Ectodermal cell (in vitro differentiated cells): ENCODE measurements at regions not wholly inside any gene's neighbourhood (a gene's known extent, or its start where the extent isn't known, plus 50 kb on each side); places are given as distances from the start of the nearest gene placed in this dataset.

Source experiments
- H3K27ac ChIP-seq: 2 replicates; pipeline ENCODE4 v1.7.0; 2013; ENCODE audit warnings: mild to moderate bottlenecking, low read depth, low read length; ENCODE audit not compliant: insufficient read depth, poor library complexity, severe bottlenecking
- H3K27me3 ChIP-seq: 2 replicates; pipeline ENCODE4 v1.7.0; 2013; ENCODE audit warnings: mild to moderate bottlenecking, low read length; ENCODE audit not compliant: insufficient read depth, control insufficient read depth, poor library complexity, severe bottlenecking
- H3K36me3 ChIP-seq: one replicate; pipeline ENCODE4 v1.7.0; 2013; ENCODE audit warnings: low read length; ENCODE audit not compliant: control insufficient read depth, insufficient read depth
- H3K4me1 ChIP-seq: one replicate; pipeline ENCODE4 v1.7.0; 2013; ENCODE audit warnings: low read length; ENCODE audit not compliant: control insufficient read depth, insufficient read depth
- H3K4me3 ChIP-seq: 2 replicates; pipeline ENCODE4 v1.7.0; 2013; ENCODE audit warnings: low read depth, low read length, control low read depth; ENCODE audit not compliant: insufficient read depth
- H3K9me3 ChIP-seq: 2 replicates; pipeline ENCODE4 v1.7.0; 2013; ENCODE audit warnings: mild to moderate bottlenecking, low read length, moderate library complexity; ENCODE audit not compliant: control insufficient read depth
- WGBS, 2 experiments: methylation state at CpG; one replicate each; pipeline ENCODE4 v1.1.7; 2013; ENCODE audit warnings: missing lambda C conversion rate in 2 of 2; 5-methylcytosine and 5-hydroxymethylcytosine counted together

- Histone ChIP-seq H3K9me3 (no peaks in the 10 kb centered on the region), H3K27ac (no peak overlapping the region), H3K27me3 (no peaks in the 10 kb centered on the region), H3K36me3 (no peaks in the 10 kb centered on the region), H3K4me1 (no peaks in the 10 kb centered on the region), H3K4me3 (no peak overlapping the region)
- WGBS, 2 experiments = 86 to 100% methylated on average over 2 of the region's 2 CpGs
Measured at GRCh38 chrX:39837688-39838087, 260.1 kb downstream of the BCOR start.

- Histone ChIP-seq H3K27ac (no peak overlapping the region), H3K4me3 (no peak overlapping the region), H3K36me3 (no peaks in the 10 kb centered on the region), H3K9me3 (no peaks in the 10 kb centered on the region), H3K4me1 (no peaks in the 10 kb centered on the region), H3K27me3 (no peaks in the 10 kb centered on the region)
- WGBS, 2 experiments = 74 to 89% methylated on average over 5 to 6 of the region's 6 CpGs
Measured at GRCh38 chrX:39839371-39839770, 258.4 kb downstream of the BCOR start.

DNA sequence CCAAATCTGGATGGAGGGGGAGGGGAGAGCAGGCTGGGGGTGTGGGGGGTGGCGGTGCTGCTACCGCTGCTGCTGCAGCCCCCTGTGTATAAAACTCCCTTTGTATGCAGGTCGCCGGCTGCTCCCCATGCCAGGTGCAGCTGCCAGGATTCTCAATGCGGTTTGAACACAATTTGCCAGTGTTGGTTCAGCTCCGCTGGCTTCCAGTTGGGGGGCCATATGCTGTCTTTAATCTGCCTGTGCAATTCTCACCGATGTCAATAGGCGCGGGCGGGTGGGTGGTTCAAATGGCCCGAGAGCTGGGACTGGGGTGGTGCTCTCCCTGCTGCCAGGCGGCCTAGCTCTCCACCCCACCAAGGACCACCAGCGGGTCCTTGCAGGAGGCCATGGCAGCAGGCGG is 257.6 kb downstream of the BCOR start:
- WGBS, 2 experiments = 92 to 94% methylated on average over 14 of the region's 14 CpGs
- H3K4me3 ChIP-seq = no peak overlapping the region
- H3K27ac ChIP-seq = no peak overlapping the region
- H3K27me3 ChIP-seq = no peaks in the 10 kb centered on the region
- H3K4me1 ChIP-seq = no peaks in the 10 kb centered on the region
- no peaks in the 10 kb centered on the region for H3K36me3 ChIP-seq
- no peaks in the 10 kb centered on the region for H3K9me3 ChIP-seq

GRCh38 chrX:39840581-39841093 is 257.1 kb downstream of the BCOR start:
- Histone ChIP-seq H3K9me3 (no peaks in the 10 kb centered on the region), H3K4me1 (no peaks in the 10 kb centered on the region), H3K4me3 (no peak overlapping the region), H3K27ac (no peak overlapping the region), H3K36me3 (no peaks in the 10 kb centered on the region), H3K27me3 (no peaks in the 10 kb centered on the region)
- WGBS, 2 experiments = 94% methylated on average over 17 to 20 of the region's 20 CpGs

- no peaks in the 10 kb centered on the region for H3K9me3 ChIP-seq
- H3K27ac ChIP-seq = no peak overlapping the region
- no peaks in the 10 kb centered on the region for H3K36me3 ChIP-seq
- 27 to 34% methylated on average over 4 to 6 of the region's 6 CpGs for WGBS, 2 experiments
- no peak overlapping the region for H3K4me3 ChIP-seq
- H3K27me3 ChIP-seq = no peaks in the 10 kb centered on the region
- no peaks in the 10 kb centered on the region for H3K4me1 ChIP-seq
Measured at GRCh38 chrX:39841604-39842003, 256.2 kb downstream of the BCOR start.

- H3K27me3 ChIP-seq = no peaks in the 10 kb centered on the region
- WGBS, 2 experiments = 87 to 94% methylated on average over 8 to 9 of the region's 10 CpGs
- H3K27ac ChIP-seq = no peak overlapping the region
- H3K4me3 ChIP-seq = no peak overlapping the region
- no peaks in the 10 kb centered on the region for H3K36me3 ChIP-seq
- H3K9me3 ChIP-seq = no peaks in the 10 kb centered on the region
- no peaks in the 10 kb centered on the region for H3K4me1 ChIP-seq
Measured at GRCh38 chrX:39842281-39842973, 255.3 kb downstream of the BCOR start.

DNA sequence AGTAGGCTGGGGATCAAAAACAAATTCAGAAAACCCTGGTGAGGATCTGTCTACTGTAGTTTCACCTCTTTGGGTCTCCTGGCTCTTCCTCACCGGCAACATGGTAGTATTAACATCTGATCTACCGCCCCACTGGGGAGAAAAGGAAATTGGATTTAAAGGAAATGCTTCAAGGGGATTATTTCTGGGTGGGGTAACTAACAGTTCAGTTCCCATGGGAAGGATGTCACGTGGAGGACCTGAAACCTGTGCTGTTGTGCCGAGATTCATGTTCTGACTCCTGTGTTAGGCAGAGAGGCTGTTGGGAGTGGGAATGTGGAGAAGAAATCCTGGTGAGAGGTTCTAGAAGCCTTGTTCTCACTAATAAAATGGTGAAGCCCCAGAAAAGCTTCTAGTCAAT is 254.4 kb downstream of the BCOR start:
- Histone ChIP-seq H3K36me3 (no peaks in the 10 kb centered on the region), H3K4me1 (no peaks in the 10 kb centered on the region), H3K27ac (no peak overlapping the region), H3K9me3 (no peaks in the 10 kb centered on the region), H3K4me3 (no peak overlapping the region), H3K27me3 (no peaks in the 10 kb centered on the region)
- 83 to 94% methylated on average over 4 of the region's 4 CpGs for WGBS, 2 experiments

DNA sequence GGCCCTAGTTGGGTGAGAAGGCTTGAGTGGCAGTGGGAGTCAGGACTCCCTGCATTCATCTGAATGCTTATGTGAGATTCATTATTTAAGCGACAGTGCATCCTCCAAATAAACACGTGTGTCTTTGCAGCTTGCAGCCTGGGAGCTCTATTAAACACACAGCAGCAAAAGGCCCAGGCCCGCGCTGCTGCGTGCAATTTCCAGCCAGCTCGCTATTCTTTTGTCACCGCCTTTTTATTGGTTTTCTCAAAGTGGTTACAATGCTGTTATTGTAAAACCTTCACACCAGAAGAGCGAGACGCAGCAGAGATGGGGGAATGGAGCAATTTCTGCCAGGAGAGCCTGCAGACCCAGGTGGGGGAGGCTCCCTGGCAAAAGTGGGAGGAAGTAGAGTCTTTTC is 252.5 kb downstream of the BCOR start:
- Histone ChIP-seq H3K4me1 (no peaks in the 10 kb centered on the region), H3K36me3 (no peaks in the 10 kb centered on the region), H3K27me3 (no peaks in the 10 kb centered on the region), H3K9me3 (no peaks in the 10 kb centered on the region), H3K27ac (no peak overlapping the region), H3K4me3 (no peak overlapping the region)
- 86 to 87% methylated on average over 9 of the region's 9 CpGs for WGBS, 2 experiments

GRCh38 chrX:39846460-39846859 is 251.3 kb downstream of the BCOR start:
- no peaks in the 10 kb centered on the region for H3K27me3 ChIP-seq
- H3K27ac ChIP-seq = no peak overlapping the region

DNA sequence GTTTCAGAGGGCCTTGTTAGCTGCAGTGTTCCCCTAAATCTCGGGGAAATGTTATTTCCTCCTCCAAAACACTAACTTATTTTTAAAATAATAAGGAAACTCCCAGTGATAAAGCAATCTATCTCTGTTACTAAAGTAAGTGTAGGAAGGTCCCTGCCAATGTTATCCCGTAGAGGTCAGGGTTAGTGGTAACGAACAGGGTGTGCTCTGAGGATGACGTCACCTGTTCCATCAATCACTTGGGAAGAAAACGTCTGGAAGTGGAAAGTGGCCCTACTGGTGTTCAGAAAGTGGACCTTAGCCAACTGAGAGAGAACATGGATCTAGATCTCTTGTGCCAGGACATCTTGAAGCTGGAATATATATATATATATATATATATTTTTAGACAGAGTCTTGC is 249.5 kb downstream of the BCOR start:
- H3K4me3 ChIP-seq = no peak overlapping the region
- WGBS, 2 experiments = 67 to 69% methylated on average over 4 to 5 of the region's 5 CpGs
- no peaks in the 10 kb centered on the region for H3K36me3 ChIP-seq
- H3K27ac ChIP-seq = no peak overlapping the region
- H3K9me3 ChIP-seq = no peaks in the 10 kb centered on the region
- peaks cover 13% of the 10 kb centered on the region for H3K4me1 ChIP-seq
- no peaks in the 10 kb centered on the region for H3K27me3 ChIP-seq

More at GRCh38 chrX:39846460-39846859, 251.3 kb downstream of the BCOR start:
- no peak overlapping the region for H3K4me3 ChIP-seq
- H3K9me3 ChIP-seq = no peaks in the 10 kb centered on the region
- no peaks in the 10 kb centered on the region for H3K36me3 ChIP-seq
- peaks cover 4% of the 10 kb centered on the region for H3K4me1 ChIP-seq
- 91 to 96% methylated on average over 2 to 4 of the region's 4 CpGs for WGBS, 2 experiments
